Parathyroid adenoma (tissue), 2 donors: ENCODE measurements at regions not wholly inside any gene's neighbourhood (a gene's known extent, or its start where the extent isn't known, plus 50 kb on each side); places are given as distances from the start of the nearest gene placed in this dataset.

Experiments
- H2AFZ ChIP-seq: fragments of 300-600 bp; sonication (generic); one replicate; pipeline ENCODE4 v1.7.0; 2017; ENCODE audit warnings: antibody characterized with exemption, mild to moderate bottlenecking
- H3K27ac ChIP-seq: fragments of 300-600 bp; sonication (generic); one replicate; pipeline ENCODE4 v1.7.0; 2017
- H3K27me3 ChIP-seq: fragments of 300-600 bp; sonication (generic); one replicate; pipeline ENCODE4 v1.7.0; 2017; ENCODE audit warnings: low read length; ENCODE audit not compliant: control insufficient read depth, insufficient read depth
- H3K36me3 ChIP-seq: fragments of 300-600 bp; sonication (generic); one replicate; pipeline ENCODE4 v1.7.0; 2017; ENCODE audit warnings: low read length; ENCODE audit not compliant: control insufficient read depth, insufficient read depth
- H3K4me1 ChIP-seq: fragments of 300-600 bp; sonication (generic); one replicate; pipeline ENCODE4 v1.7.0; 2017; ENCODE audit warnings: control low read depth
- H3K4me2 ChIP-seq: fragments of 300-600 bp; sonication (generic); one replicate; pipeline ENCODE4 v1.7.0; 2017; ENCODE audit warnings: low read length
- H3K4me3 ChIP-seq: fragments of 300-600 bp; sonication (generic); one replicate; pipeline ENCODE4 v1.7.0; 2017; ENCODE audit warnings: low read depth, low read length
- H3K79me2 ChIP-seq: fragments of 300-600 bp; sonication (generic); one replicate; pipeline ENCODE4 v1.7.0; 2017; ENCODE audit warnings: control low read depth
- H3K9ac ChIP-seq: fragments of 300-600 bp; sonication (generic); one replicate; pipeline ENCODE4 v1.7.0; 2017; ENCODE audit warnings: mild to moderate bottlenecking
- H3K9me3 ChIP-seq: fragments of 300-600 bp; sonication (generic); one replicate; pipeline ENCODE4 v1.7.0; 2017; ENCODE audit warnings: low read length; ENCODE audit not compliant: control insufficient read depth
- CTCF ChIP-seq: fragments of 300-600 bp; sonication (generic); IDR thresholded peaks from one replicate; pipeline ENCODE4 v1.7.0; 2017; ENCODE audit warnings: antibody characterized with exemption, mild to moderate bottlenecking
- donor health status: primary hyperparathyroidism.

- Histone ChIP-seq H3K4me3 (no peak overlapping the region), H3K27ac (no peak overlapping the region), H3K27me3 (no peaks in the 10 kb centered on the region), H3K79me2 (no peaks in the 10 kb centered on the region), H3K36me3 (no peaks in the 10 kb centered on the region), H3K4me2 (no peak overlapping the region), H3K9ac (no peak overlapping the region), H3K9me3 (no peaks in the 10 kb centered on the region), H2AFZ (no peak overlapping the region), H3K4me1 (no peaks in the 10 kb centered on the region)
- TF ChIP-seq CTCF = no peak
Measured at GRCh38 chr5:158390577-158390976, 531.6 kb upstream of the CLINT1 start.

GRCh38 chr5:158389786-158390185 is 530.8 kb upstream of the CLINT1 start:
- no peak overlapping the region for H3K4me3 ChIP-seq
- H3K4me2 ChIP-seq = no peak overlapping the region
- TF ChIP-seq CTCF = no peak
- H3K79me2 ChIP-seq = no peaks in the 10 kb centered on the region
- H3K9ac ChIP-seq = no peak overlapping the region
- no peak overlapping the region for H3K27ac ChIP-seq
- H3K9me3 ChIP-seq = no peaks in the 10 kb centered on the region
- H3K4me1 ChIP-seq = no peaks in the 10 kb centered on the region
- no peaks in the 10 kb centered on the region for H3K36me3 ChIP-seq
- H2AFZ ChIP-seq = no peak overlapping the region
- H3K27me3 ChIP-seq = no peaks in the 10 kb centered on the region

- H3K79me2 ChIP-seq = no peaks in the 10 kb centered on the region
- no peak for TF ChIP-seq CTCF
- no peak overlapping the region for H3K4me2 ChIP-seq
- H3K4me1 ChIP-seq = no peaks in the 10 kb centered on the region
- no peak overlapping the region for H3K9ac ChIP-seq
- no peak overlapping the region for H2AFZ ChIP-seq
- no peaks in the 10 kb centered on the region for H3K27me3 ChIP-seq
- H3K9me3 ChIP-seq = no peaks in the 10 kb centered on the region
- no peak overlapping the region for H3K4me3 ChIP-seq
- no peaks in the 10 kb centered on the region for H3K36me3 ChIP-seq
- H3K27ac ChIP-seq = no peak overlapping the region
Measured at GRCh38 chr5:158388021-158388420, 529.1 kb upstream of the CLINT1 start.

- H3K4me3 ChIP-seq = no peak overlapping the region
- no peaks in the 10 kb centered on the region for H3K27me3 ChIP-seq
- no peaks in the 10 kb centered on the region for H3K9me3 ChIP-seq
- H3K27ac ChIP-seq = no peak overlapping the region
- TF ChIP-seq CTCF = no peak
- H2AFZ ChIP-seq = no peak overlapping the region
- no peak overlapping the region for H3K9ac ChIP-seq
- no peaks in the 10 kb centered on the region for H3K36me3 ChIP-seq
- no peaks in the 10 kb centered on the region for H3K79me2 ChIP-seq
- H3K4me2 ChIP-seq = no peak overlapping the region
- H3K4me1 ChIP-seq = no peaks in the 10 kb centered on the region
Measured at GRCh38 chr5:158387499-158387898, 528.6 kb upstream of the CLINT1 start.

- no peak for TF ChIP-seq CTCF
Measured at GRCh38 chr5:158385982-158386381, 527.0 kb upstream of the CLINT1 start.

More at GRCh38 chr5:158385982-158386381, 527.0 kb upstream of the CLINT1 start:
- H3K4me3 ChIP-seq = no peak overlapping the region
- H3K4me2 ChIP-seq = no peak overlapping the region
- no peaks in the 10 kb centered on the region for H3K4me1 ChIP-seq
- no peaks in the 10 kb centered on the region for H3K79me2 ChIP-seq
- H3K27me3 ChIP-seq = no peaks in the 10 kb centered on the region
- no peak overlapping the region for H3K27ac ChIP-seq
- H3K9me3 ChIP-seq = no peaks in the 10 kb centered on the region
- no peaks in the 10 kb centered on the region for H3K36me3 ChIP-seq
- no peak overlapping the region for H3K9ac ChIP-seq
- H2AFZ ChIP-seq = no peak overlapping the region
